ENCODE measurements at regions not wholly inside any gene's neighbourhood (a gene's known extent, or its start where the extent isn't known, plus 50 kb on each side); places are given as distances from the start of the nearest gene placed in this dataset.
"Not testable (repeated sequence)": the region's sequence is repeated elsewhere in the genome, so short reads cannot be mapped to it uniquely, and the experiment has no call there.

- DNase-seq (ENCODE audit: low spot score): no peak
Observed at GRCh38 chr13:37995092-37995491, 125.5 kb upstream of the TRPC4 start.

GRCh38 chr13:37986811-37987210 is 117.2 kb upstream of the TRPC4 start:
- DNase-seq (ENCODE audit: low spot score): no peak

GRCh38 chr13:37985281-37985680 is 115.7 kb upstream of the TRPC4 start:
- DNase-seq (ENCODE audit: low spot score): no peak

- no peak for DNase-seq (ENCODE audit: low spot score)
Observed at GRCh38 chr13:37984357-37984756, 114.8 kb upstream of the TRPC4 start.

GRCh38 chr13:37981932-37982331 is 112.4 kb upstream of the TRPC4 start:
- no peak for DNase-seq (ENCODE audit: low spot score)

- DNase-seq (ENCODE audit: low spot score): no peak
Observed at GRCh38 chr13:37978680-37979079, 109.1 kb upstream of the TRPC4 start.

- no peak for DNase-seq (ENCODE audit: low spot score)
Observed at GRCh38 chr13:37968555-37968954, 99.0 kb upstream of the TRPC4 start.

GRCh38 chr13:37966266-37966665 is 96.7 kb upstream of the TRPC4 start:
- DNase-seq (ENCODE audit: low spot score): no peak

- DNase-seq (ENCODE audit: low spot score): no peak
Observed at GRCh38 chr13:37960427-37960826, 90.9 kb upstream of the TRPC4 start.

- DNase-seq (ENCODE audit: low spot score): no peak
Observed at GRCh38 chr13:37959284-37959683, 89.7 kb upstream of the TRPC4 start.

- no peak for DNase-seq (ENCODE audit: low spot score)
Observed at GRCh38 chr13:37956536-37956935, 87.0 kb upstream of the TRPC4 start.

- DNase-seq (ENCODE audit: low spot score): not testable (repeated sequence)
Observed at GRCh38 chr13:37954597-37954996, 85.0 kb upstream of the TRPC4 start.

- no peak for DNase-seq (ENCODE audit: low spot score)
Observed at GRCh38 chr13:37954191-37954590, 84.6 kb upstream of the TRPC4 start.

GRCh38 chr13:37953696-37954095 is 84.1 kb upstream of the TRPC4 start:
- no peak for DNase-seq (ENCODE audit: low spot score)

- no peak for DNase-seq (ENCODE audit: low spot score)
Observed at GRCh38 chr13:37950016-37950415, 80.4 kb upstream of the TRPC4 start.

- no peak for DNase-seq (ENCODE audit: low spot score)
Observed at GRCh38 chr13:37947419-37948140, 78.0 kb upstream of the TRPC4 start.

GRCh38 chr13:37945651-37946575 is 76.3 kb upstream of the TRPC4 start:
- DNase-seq (ENCODE audit: low spot score): no peak

GRCh38 chr13:37944869-37945442 is 75.4 kb upstream of the TRPC4 start:
- DNase-seq (ENCODE audit: low spot score): no peak

- DNase-seq (ENCODE audit: low spot score): no peak
Observed at GRCh38 chr13:37944081-37944868, 74.7 kb upstream of the TRPC4 start.

GRCh38 chr13:37942929-37943328 is 73.4 kb upstream of the TRPC4 start:
- no peak for DNase-seq (ENCODE audit: low spot score)

- DNase-seq (ENCODE audit: low spot score): no peak
Observed at GRCh38 chr13:37934339-37935191, 65.0 kb upstream of the TRPC4 start.
